ENCODE measurements at regions not wholly inside any gene's neighbourhood (a gene's known extent, or its start where the extent isn't known, plus 50 kb on each side); places are given as distances from the start of the nearest gene placed in this dataset.

GRCh38 chr13:44211704-44212346, 161.8 kb upstream of the SERP2 start:
- H3K79me2 ChIP-seq (ENCODE audit: control insufficient read depth in 1 of 2, insufficient read depth in 2 of 2, low read length in 2 of 2): no peaks in the 10 kb centered on the region
- no peak overlapping the region for H2BK15ac ChIP-seq (ENCODE audit: low read length)
- no peak overlapping the region for H3K4me2 ChIP-seq (ENCODE audit: insufficient read depth in 1 of 2, low read depth in 2 of 2, low read length in 2 of 2)
- H4K8ac ChIP-seq (ENCODE audit: extremely low read depth, insufficient read depth, low read length): no peak overlapping the region
- 89% methylated on average over 14 of the region's 14 CpGs; no CpG with 5 or more reads in 1 of the 2 experiments for WGBS, 2 experiments (ENCODE audit: extremely low coverage in 1 of 2, insufficient coverage in 1 of 2, insufficient read length in 1 of 2, insufficient replicate concordance in 2 of 2, low coverage in 1 of 2, low lambda C conversion rate in 2 of 2, missing lambda C conversion rate in 1 of 2)
- H3K23ac ChIP-seq (ENCODE audit: insufficient read length): no peak overlapping the region
- H3K27ac ChIP-seq (ENCODE audit: low read depth, low read length): no peak overlapping the region
- no peak overlapping the region for H3K18ac ChIP-seq (ENCODE audit: extremely low read depth, low read length)
- CTCF ChIA-PET (ENCODE audit: partially characterized antibody): interaction anchor here (0.8 to 1.1 kb wide), 2 partner anchors 12 to 21 kb away, joined by 3 read pairs; no protein-coding TSS in a partner anchor
- H4K5ac ChIP-seq (ENCODE audit: insufficient read length, low read depth, low read length): no peak overlapping the region
- H3K9me3 ChIP-seq (ENCODE audit: insufficient read depth in 2 of 2, low read depth in 1 of 2, low read length in 1 of 2): no peaks in the 10 kb centered on the region; a peak in 1 of 4 replicates
- POLR2A ChIA-PET (ENCODE audit: partially characterized antibody): interaction anchor here (0.6 to 3.5 kb wide), 4 partner anchors 14 to 224 kb away, joined by 3 to 17 read pairs (median 3); no protein-coding TSS in a partner anchor
- TF ChIP-seq CEBPB (IDR thresholded peaks at IDR 0.05; ENCODE audit: low read depth, low read length): no peak
- no peak for TF ChIP-seq SIRT6 (IDR thresholded peaks at IDR 0.05; ENCODE audit: low read length)
- no peak for TF ChIP-seq USF2 (IDR thresholded peaks at IDR 0.05; ENCODE audit: low read length)
- TF ChIP-seq KDM4A (IDR thresholded peaks at IDR 0.05; ENCODE audit: low read depth, low read length, severe bottlenecking): no peak
- no peak for TF ChIP-seq PHF8 (conservative IDR thresholded peaks at IDR 0.05; ENCODE audit: low read depth, low read length)
- TF ChIP-seq POU5F1 (IDR thresholded peaks at IDR 0.05; ENCODE audit: low read depth, low read length): no peak
- H2AK5ac ChIP-seq (ENCODE audit: low read depth, low read length): no peak overlapping the region
- no peak overlapping the region for H3K14ac ChIP-seq (ENCODE audit: insufficient read length)
- H4K20me1 ChIP-seq (replicated peaks in 1 of 2; ENCODE audit: control insufficient read depth in 1 of 2, insufficient read depth in 2 of 2, low read length in 2 of 2): peaks cover 0 to 1% of the 10 kb centered on the region in 2 experiments
- H3K9ac ChIP-seq (replicated peaks in 1 of 4; ENCODE audit: extremely low read depth in 1 of 4, low read depth in 3 of 4, low read length in 3 of 4): no peak overlapping the region
- no peak for FAIRE-seq
- H2BK5ac ChIP-seq (ENCODE audit: low read depth, low read length): no peak overlapping the region
- no peak overlapping the region for H4K91ac ChIP-seq (replicated peaks; ENCODE audit: insufficient read length, low read length)
- no peak overlapping the region for H2AFZ ChIP-seq (ENCODE audit: low read length)
- DNase-seq (ENCODE audit: low read depth in 1 of 2, low spot score in 2 of 2): no peak
- H3K27me3 ChIP-seq (replicated peaks in 1 of 4; ENCODE audit: control insufficient read depth in 3 of 4, extremely low read depth in 1 of 4, insufficient read depth in 3 of 4, low read length in 3 of 4): no peaks in the 10 kb centered on the region
- no peaks in the 10 kb centered on the region for H3K79me1 ChIP-seq (ENCODE audit: low read depth, low read length)
- no peak overlapping the region for H2BK120ac ChIP-seq (replicated peaks; ENCODE audit: low read depth, low read length)
- H3K36me3 ChIP-seq (ENCODE audit: control insufficient read depth in 2 of 4, insufficient read depth in 4 of 4, low read length in 3 of 4): no peaks in the 10 kb centered on the region
- H3K4me1 ChIP-seq (replicated peaks in 1 of 4; ENCODE audit: control insufficient read depth in 3 of 4, insufficient read depth in 4 of 4, low read length in 3 of 4): peaks cover 0 to 4% (median 0%) of the 10 kb centered on the region in 4 experiments; a peak in 1 of 7 replicates
- H3K56ac ChIP-seq (replicated peaks; ENCODE audit: insufficient read length, low read depth, low read length): no peak overlapping the region
- H2BK12ac ChIP-seq (ENCODE audit: low read depth, low read length): no peak overlapping the region; the same call in 1 of the 2 replicates
- H3K4ac ChIP-seq (replicated peaks; ENCODE audit: insufficient read length, low read depth, low read length): no peak overlapping the region
- H2BK20ac ChIP-seq (ENCODE audit: low read length): no peak overlapping the region
- no peaks in the 10 kb centered on the region for H3K23me2 ChIP-seq (ENCODE audit: low read depth, low read length)
- no peak overlapping the region for H3K4me3 ChIP-seq (ENCODE audit: extremely low read depth in 1 of 4, insufficient read depth in 2 of 4, low read depth in 3 of 4, low read length in 4 of 4)
